GM23248 (cell line): ENCODE measurements at regions not wholly inside any gene's neighbourhood (a gene's known extent, or its start where the extent isn't known, plus 50 kb on each side); places are given as distances from the start of the nearest gene placed in this dataset.

Experiments used
- EZH2 ChIP-seq: fragments of 200-600 bp; sonication (generic); IDR thresholded peaks from 2 replicates; pipeline ENCODE4 v1.6.1; 2018; ENCODE audit warnings: antibody characterized with exemption, mild to moderate bottlenecking; ENCODE audit not compliant: insufficient read depth, poor library complexity, severe bottlenecking
- EZH2phosphoT487 ChIP-seq: fragments of 200-600 bp; sonication (generic); IDR thresholded peaks from 2 replicates; pipeline ENCODE4 v1.6.1; 2018; ENCODE audit warnings: antibody characterized with exemption, moderate library complexity, mild to moderate bottlenecking, low read depth; ENCODE audit not compliant: insufficient read depth

GRCh38 chr4:56253666-56254305 lies 133.5 kb downstream of the AASDH start:
- no peak for TF ChIP-seq EZH2
- no peak for TF ChIP-seq EZH2phosphoT487
